DND-41 (cell line): ENCODE measurements at regions not wholly inside any gene's neighbourhood (a gene's known extent, or its start where the extent isn't known, plus 50 kb on each side); places are given as distances from the start of the nearest gene placed in this dataset.

Experiments
- ATAC-seq: fragments of 200-7000 bp; cut with Tn5 transposase; 3 replicates; pipeline ENCODE4 v1.9.1; 2021; ENCODE audit warnings: low read depth; ENCODE audit not compliant: insufficient read depth
- DNase-seq: peaks from one replicate; pipeline ENCODE4 v3.0.0-alpha.2; 2020
- H2AFZ ChIP-seq: 2 replicates; pipeline ENCODE4 v1.6.0; 2012; ENCODE audit warnings: low read depth, low read length
- H3K27ac ChIP-seq: 2 replicates; pipeline ENCODE4 v1.5.1; 2012; ENCODE audit warnings: low read length, inconsistent platforms
- H3K27me3 ChIP-seq: fragments of 200-600 bp; sonication (generic); 2 replicates; pipeline ENCODE4 v1.6.0; 2012; ENCODE audit warnings: low read length, mild to moderate bottlenecking, inconsistent platforms; ENCODE audit not compliant: insufficient read depth, poor library complexity
- H3K36me3 ChIP-seq: 2 replicates; pipeline ENCODE4 v1.5.1; 2012; ENCODE audit warnings: low read length, inconsistent platforms; ENCODE audit not compliant: insufficient read depth
- H3K4me1 ChIP-seq: 2 replicates; pipeline ENCODE4 v1.5.1; 2012; ENCODE audit warnings: mild to moderate bottlenecking, low read length; ENCODE audit not compliant: insufficient read depth
- H3K4me2 ChIP-seq: 2 replicates; pipeline ENCODE4 v1.6.0; 2012; ENCODE audit warnings: mild to moderate bottlenecking, moderate library complexity, low read length, inconsistent platforms; ENCODE audit not compliant: insufficient read depth
- H3K4me3 ChIP-seq, 2 experiments: fragments of 200-600 bp in 1 of 2; shearing (Covaris generic) in 1 of 2; 2 replicates each; pipeline ENCODE4 v1.5.1; 2012 to 2016; ENCODE audit warnings: inconsistent platforms in 2 of 2, low read length in 2 of 2, mild to moderate bottlenecking in 2 of 2, low read depth in 1 of 2, moderate library complexity in 1 of 2
- H3K79me2 ChIP-seq: 2 replicates; pipeline ENCODE4 v1.6.0; 2012; ENCODE audit warnings: low read length, inconsistent platforms; ENCODE audit not compliant: insufficient read depth
- H3K9ac ChIP-seq: 2 replicates; pipeline ENCODE4 v1.6.0; 2012; ENCODE audit warnings: low read depth, mild to moderate bottlenecking, inconsistent platforms, low read length, moderate library complexity
- H3K9me3 ChIP-seq: 2 replicates; pipeline ENCODE4 v1.5.1; 2012; ENCODE audit warnings: low read length, moderate library complexity, mild to moderate bottlenecking, inconsistent platforms; ENCODE audit not compliant: insufficient read depth, severe bottlenecking
- H4K20me1 ChIP-seq: 2 replicates; pipeline ENCODE4 v1.6.0; 2012; ENCODE audit warnings: low read length; ENCODE audit not compliant: insufficient read depth
- CTCF ChIP-seq: IDR thresholded peaks from 2 replicates; pipeline ENCODE4 v1.5.1; 2012; ENCODE audit warnings: borderline replicate concordance, low read length, moderate library complexity, mild to moderate bottlenecking; ENCODE audit not compliant: poor library complexity, severe bottlenecking; ENCODE audit errors: extremely low read depth
- EZH2 ChIP-seq: IDR thresholded peaks from 3 replicates; pipeline ENCODE4 v1.6.1; 2012; ENCODE audit warnings: borderline replicate concordance, low read depth, mild to moderate bottlenecking, moderate library complexity, low read length, inconsistent platforms; ENCODE audit not compliant: severe bottlenecking

- H3K9me3 ChIP-seq = no peaks in the 10 kb centered on the region
- no peak overlapping the region for H3K27ac ChIP-seq
- no peak overlapping the region for H3K4me2 ChIP-seq
- H3K79me2 ChIP-seq = no peaks in the 10 kb centered on the region
- no peak overlapping the region for H3K4me3 ChIP-seq
- TF ChIP-seq EZH2 (no peak), CTCF (no peak)
- H4K20me1 ChIP-seq = no peaks in the 10 kb centered on the region
- H2AFZ ChIP-seq = no peak overlapping the region
- H3K27me3 ChIP-seq = no peaks in the 10 kb centered on the region
- no peaks in the 10 kb centered on the region for H3K4me1 ChIP-seq
- ATAC-seq (no peak), DNase-seq (no peak)
- no peak overlapping the region for H3K9ac ChIP-seq
- no peaks in the 10 kb centered on the region for H3K36me3 ChIP-seq
These were observed 443.9 kb downstream of the TMEM114 start for GRCh38 chr16:8146256-8147012.

DNA sequence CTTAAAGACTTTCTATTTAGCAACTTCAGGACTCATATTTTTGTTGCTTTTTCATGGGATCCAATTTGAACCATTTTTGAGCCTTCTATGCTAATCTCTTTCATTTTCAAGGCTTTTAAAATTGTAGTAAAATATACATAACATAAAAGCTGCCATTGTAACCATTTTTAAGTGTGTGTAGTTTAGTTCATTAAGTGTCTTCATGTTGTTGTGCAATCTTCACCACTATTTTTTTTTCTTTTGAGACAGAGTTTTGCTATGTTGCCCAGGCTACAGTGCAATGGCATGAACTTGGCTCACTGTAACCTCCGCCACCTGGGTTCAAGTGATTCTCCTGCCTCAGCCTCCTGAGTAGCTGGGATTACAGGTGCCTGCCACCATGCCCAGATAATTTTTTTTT, 451.6 kb downstream of the TMEM114 start:
- ATAC-seq (no peak), DNase-seq (no peak)
- Histone ChIP-seq H3K36me3 (no peaks in the 10 kb centered on the region), H3K4me3 (no peak overlapping the region), H2AFZ (no peak overlapping the region), H3K79me2 (no peaks in the 10 kb centered on the region), H3K27me3 (no peaks in the 10 kb centered on the region), H3K9ac (no peak overlapping the region), H3K27ac (no peak overlapping the region), H3K9me3 (no peaks in the 10 kb centered on the region), H3K4me1 (no peaks in the 10 kb centered on the region), H4K20me1 (no peaks in the 10 kb centered on the region), H3K4me2 (no peak overlapping the region)
- TF ChIP-seq EZH2 = no peak
- TF ChIP-seq CTCF = no peak

DNA sequence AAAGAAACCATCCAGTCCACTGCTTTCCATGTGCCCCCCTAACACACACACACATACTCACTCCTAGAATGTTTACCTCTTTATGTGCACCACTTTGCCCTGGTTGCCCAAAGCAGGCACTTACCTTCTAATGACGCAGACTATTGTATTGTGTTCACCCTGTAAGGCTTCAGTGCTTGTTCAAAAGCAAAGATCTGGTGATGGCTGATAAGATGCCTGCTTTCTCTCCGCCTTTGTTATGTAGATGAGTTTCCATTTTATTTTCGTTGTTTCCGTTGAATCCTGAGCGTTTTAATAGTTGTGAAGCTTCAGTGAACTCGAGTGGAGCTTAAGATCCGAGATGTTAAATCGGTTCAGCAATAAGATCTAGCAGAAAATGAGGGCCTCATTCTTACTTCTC, 452.7 kb downstream of the TMEM114 start:
- Histone ChIP-seq H3K9me3 (no peaks in the 10 kb centered on the region), H3K27ac (no peak overlapping the region), H3K4me1 (no peaks in the 10 kb centered on the region), H4K20me1 (no peaks in the 10 kb centered on the region), H3K4me2 (no peak overlapping the region), H3K36me3 (no peaks in the 10 kb centered on the region), H2AFZ (no peak overlapping the region), H3K9ac (no peak overlapping the region), H3K79me2 (no peaks in the 10 kb centered on the region), H3K4me3 (no peak overlapping the region), H3K27me3 (no peaks in the 10 kb centered on the region)
- no peak for TF ChIP-seq EZH2
- TF ChIP-seq CTCF = no peak
- ATAC-seq (no peak), DNase-seq (no peak)
